HAP-1 (cell line): ENCODE measurements at regions not wholly inside any gene's neighbourhood (a gene's known extent, or its start where the extent isn't known, plus 50 kb on each side); places are given as distances from the start of the nearest gene placed in this dataset.

Experiments
- DNase-seq, 2 experiments: peaks; one replicate each; pipeline ENCODE4 v3.0.0-alpha.2; 2016 to 2020; ENCODE audit warnings: low spot score in 2 of 2
- H3K27me3 ChIP-seq: fragments of 250-450 bp; sonication (Bioruptor Pico); 2 replicates; pipeline ENCODE4 v1.5.1; 2020; ENCODE audit warnings: low read depth, mild to moderate bottlenecking, moderate library complexity
- H3K36me3 ChIP-seq: fragments of 250-450 bp; sonication (Bioruptor Pico); replicated peaks from 2 replicates; pipeline ENCODE4 v1.5.1; 2020; ENCODE audit warnings: mild to moderate bottlenecking
- H3K4me1 ChIP-seq: fragments of 250-450 bp; sonication (Bioruptor Pico); 2 replicates; pipeline ENCODE4 v1.5.1; 2020; ENCODE audit warnings: mild to moderate bottlenecking
- H3K4me3 ChIP-seq: fragments of 250-450 bp; sonication (Bioruptor Pico); 2 replicates; pipeline ENCODE4 v1.5.1; 2020; ENCODE audit warnings: mild to moderate bottlenecking, moderate library complexity
- H3K9me3 ChIP-seq: fragments of 250-450 bp; sonication (Bioruptor Pico); 2 replicates; pipeline ENCODE4 v1.5.1; 2020; ENCODE audit warnings: mild to moderate bottlenecking, moderate library complexity
- in situ Hi-C: fragments of 300-500 bp; cut with MboI; formaldehyde crosslinking; loops from 3 replicates; pipeline ENCODE4 v1.14.3; 2020; ENCODE audit warnings: low sequenced_read_pairs, inconsistent platforms, mixed read lengths

- Histone ChIP-seq H3K4me1 (no peaks in the 10 kb centered on the region), H3K27me3 (no peaks in the 10 kb centered on the region), H3K9me3 (no peaks in the 10 kb centered on the region), H3K36me3 (no peaks in the 10 kb centered on the region), H3K4me3 (no peak overlapping the region)
- no peak for DNase-seq
- in situ Hi-C loops: no loop called here
Measured at GRCh38 chr4:38605181-38605752, 58.7 kb upstream of the KLF3 start.

GRCh38 chr4:38605753-38606586, 58.0 kb upstream of the KLF3 start:
- in situ Hi-C loops: no loop called here
- Histone ChIP-seq H3K4me3 (no peak overlapping the region), H3K27me3 (no peaks in the 10 kb centered on the region), H3K36me3 (no peaks in the 10 kb centered on the region), H3K4me1 (no peaks in the 10 kb centered on the region), H3K9me3 (no peaks in the 10 kb centered on the region)
- no peak for DNase-seq

DNA sequence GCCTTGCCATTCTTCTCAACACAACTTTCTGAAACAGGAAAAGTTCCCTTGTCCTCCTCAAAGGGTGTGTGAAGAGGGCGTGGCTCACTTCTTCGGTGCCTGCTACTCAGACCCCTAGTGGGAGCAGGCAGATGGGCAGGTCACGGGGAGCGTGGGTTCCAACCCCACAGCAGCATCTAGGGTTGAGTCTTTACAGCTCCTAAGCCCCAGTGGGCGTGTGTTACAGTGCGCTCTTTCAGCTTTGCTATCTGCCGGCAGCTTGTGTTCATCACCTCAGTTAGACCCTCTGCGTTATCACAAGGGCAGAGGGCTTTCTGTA, 57.5 kb upstream of the KLF3 start:
- no peaks in the 10 kb centered on the region for H3K9me3 ChIP-seq
- no peak overlapping the region for H3K4me3 ChIP-seq
- no peaks in the 10 kb centered on the region for H3K36me3 ChIP-seq
- in situ Hi-C loops: no loop called here
- no peaks in the 10 kb centered on the region for H3K27me3 ChIP-seq
- no peak for DNase-seq
- H3K4me1 ChIP-seq: no peaks in the 10 kb centered on the region

- Histone ChIP-seq H3K9me3 (no peaks in the 10 kb centered on the region), H3K36me3 (no peaks in the 10 kb centered on the region), H3K4me1 (no peaks in the 10 kb centered on the region), H3K4me3 (no peak overlapping the region), H3K27me3 (no peaks in the 10 kb centered on the region)
- in situ Hi-C loops: no loop called here
- DNase-seq: no peak
Measured at GRCh38 chr4:38609614-38610013, 54.4 kb upstream of the KLF3 start.

- no peaks in the 10 kb centered on the region for H3K9me3 ChIP-seq
- no peak for DNase-seq
- H3K36me3 ChIP-seq: no peaks in the 10 kb centered on the region
- no peaks in the 10 kb centered on the region for H3K27me3 ChIP-seq
- in situ Hi-C loops: no loop called here
- H3K4me3 ChIP-seq: no peak overlapping the region
- H3K4me1 ChIP-seq: no peaks in the 10 kb centered on the region
Measured at GRCh38 chr4:38610521-38610920, 53.5 kb upstream of the KLF3 start.

- in situ Hi-C loops: no loop called here
- Histone ChIP-seq H3K4me3 (no peak overlapping the region), H3K36me3 (no peaks in the 10 kb centered on the region), H3K9me3 (no peaks in the 10 kb centered on the region), H3K4me1 (no peaks in the 10 kb centered on the region), H3K27me3 (no peaks in the 10 kb centered on the region)
- DNase-seq: no peak
Measured at GRCh38 chr4:38610966-38611431, 53.0 kb upstream of the KLF3 start.

DNA sequence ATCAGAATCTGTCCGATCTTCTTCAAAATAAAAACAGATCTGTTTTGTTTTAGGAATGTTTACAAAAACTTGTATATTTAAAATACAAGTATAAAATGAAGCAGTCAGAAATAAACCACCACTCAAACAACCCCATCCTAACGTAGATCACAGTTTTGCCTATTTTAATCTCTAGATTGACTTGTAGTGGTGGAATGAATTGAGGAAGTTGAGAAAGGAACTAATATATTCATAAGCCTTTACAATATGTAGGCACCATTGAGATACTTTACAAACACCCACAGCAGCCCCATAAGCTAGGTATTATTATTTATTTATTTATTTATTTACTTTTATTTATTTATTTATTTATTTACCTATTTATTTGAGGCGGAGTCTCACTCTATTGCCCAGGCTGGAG, 52.3 kb upstream of the KLF3 start:
- no peak overlapping the region for H3K4me3 ChIP-seq

GRCh38 chr4:38612646-38613414, 51.2 kb upstream of the KLF3 start:
- in situ Hi-C loops: no loop called here
- no peaks in the 10 kb centered on the region for H3K9me3 ChIP-seq

More for the DNA sequence above, 52.3 kb upstream of the KLF3 start:
- no peaks in the 10 kb centered on the region for H3K27me3 ChIP-seq
- no peaks in the 10 kb centered on the region for H3K9me3 ChIP-seq
- H3K36me3 ChIP-seq: no peaks in the 10 kb centered on the region
- no peaks in the 10 kb centered on the region for H3K4me1 ChIP-seq
- DNase-seq: no peak
- in situ Hi-C loops: no loop called here

More at GRCh38 chr4:38612646-38613414, 51.2 kb upstream of the KLF3 start:
- Histone ChIP-seq H3K4me3 (no peak overlapping the region), H3K36me3 (no peaks in the 10 kb centered on the region), H3K27me3 (no peaks in the 10 kb centered on the region), H3K4me1 (no peaks in the 10 kb centered on the region)
- peak in 1 of 2 experiments; percentile 27 for DNase-seq
